HG03135 (cell line): ENCODE measurements at regions not wholly inside any gene's neighbourhood (a gene's known extent, or its start where the extent isn't known, plus 50 kb on each side); places are given as distances from the start of the nearest gene placed in this dataset.
"Not testable (repeated sequence)": the region's sequence is repeated elsewhere in the genome, so short reads cannot be mapped to it uniquely, and the experiment has no call there.

Source experiments
- ATAC-seq: cut with Tn5 transposase; IDR thresholded peaks from one replicate; pipeline ENCODE4 v1.9.1; 2021; ENCODE audit warnings: mild to moderate bottlenecking, moderate library complexity; ENCODE audit not compliant: unreplicated experiment

DNA sequence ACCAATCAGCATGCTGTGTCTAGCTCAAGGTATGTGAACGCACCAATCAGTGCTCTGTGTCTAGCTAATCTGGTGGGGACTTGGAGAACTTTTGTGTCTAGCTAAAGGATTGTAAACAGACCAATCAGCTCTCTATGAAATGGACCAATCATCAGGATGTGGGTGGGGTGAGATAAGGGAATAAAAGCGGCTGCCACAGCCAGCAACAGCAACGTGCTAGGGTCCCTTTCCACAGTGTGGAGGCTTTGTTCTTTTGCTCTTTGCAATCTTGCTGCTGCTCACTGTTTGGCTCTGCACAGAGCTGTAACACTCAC is 1353.9 kb upstream of the CDH18 start:
- ATAC-seq = not testable (repeated sequence)

DNA sequence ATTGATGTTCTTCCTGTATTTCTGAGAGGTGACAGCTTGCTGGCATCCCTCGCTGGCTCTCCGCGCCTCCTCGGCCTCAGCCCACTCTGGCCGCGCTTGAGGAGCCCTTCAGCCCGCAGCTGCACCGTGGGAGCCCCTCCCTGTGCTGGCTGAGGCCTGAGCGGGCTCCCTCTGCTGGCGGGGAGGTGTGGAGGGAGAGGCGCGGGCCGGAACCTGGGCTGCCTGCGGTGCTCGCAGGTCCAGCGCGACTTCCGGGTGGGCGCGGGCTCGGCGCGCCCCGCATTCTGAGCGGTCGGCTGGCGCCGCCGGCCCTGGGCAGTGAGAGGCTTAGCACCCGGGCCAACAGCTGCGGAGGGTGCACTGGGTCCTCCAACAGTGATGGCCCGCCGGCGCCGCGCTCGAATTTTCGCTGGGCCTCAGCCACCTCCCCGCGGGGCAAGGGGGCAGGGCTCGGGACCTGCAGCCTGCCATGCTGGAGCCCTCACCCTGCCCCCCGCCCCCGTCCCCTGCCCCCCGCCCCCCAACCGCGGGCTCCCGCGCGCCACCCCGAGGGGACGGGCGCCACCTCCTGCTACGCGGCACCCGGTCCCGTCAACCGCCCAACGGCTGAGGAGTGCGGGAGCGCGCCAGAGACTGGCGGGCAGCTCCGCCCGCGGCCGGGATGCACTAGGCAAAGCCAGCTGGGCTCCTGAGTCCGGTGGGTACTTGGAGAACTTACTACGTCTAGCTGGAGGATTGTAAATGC is 1353.4 kb upstream of the CDH18 start:
- ATAC-seq = not testable (repeated sequence)

DNA sequence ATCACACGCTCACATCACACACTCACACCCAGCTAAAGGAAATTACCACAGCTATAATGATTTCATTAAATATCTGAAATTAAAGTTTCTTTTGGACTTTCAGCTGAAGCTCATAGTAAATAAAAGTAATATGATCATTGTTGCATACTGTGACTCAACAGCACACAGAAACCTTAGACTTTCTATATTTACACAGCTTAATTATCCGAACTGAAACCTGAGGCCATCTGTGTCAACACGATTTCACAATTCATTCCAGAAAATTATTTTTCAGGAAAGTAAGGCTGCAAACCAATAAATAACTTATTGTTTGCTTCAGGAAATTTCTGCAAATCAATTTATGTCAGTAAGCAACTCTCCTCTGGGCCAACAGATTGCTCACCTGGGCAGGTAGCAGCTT is 1352.2 kb upstream of the CDH18 start:
- ATAC-seq = not testable (repeated sequence)

DNA sequence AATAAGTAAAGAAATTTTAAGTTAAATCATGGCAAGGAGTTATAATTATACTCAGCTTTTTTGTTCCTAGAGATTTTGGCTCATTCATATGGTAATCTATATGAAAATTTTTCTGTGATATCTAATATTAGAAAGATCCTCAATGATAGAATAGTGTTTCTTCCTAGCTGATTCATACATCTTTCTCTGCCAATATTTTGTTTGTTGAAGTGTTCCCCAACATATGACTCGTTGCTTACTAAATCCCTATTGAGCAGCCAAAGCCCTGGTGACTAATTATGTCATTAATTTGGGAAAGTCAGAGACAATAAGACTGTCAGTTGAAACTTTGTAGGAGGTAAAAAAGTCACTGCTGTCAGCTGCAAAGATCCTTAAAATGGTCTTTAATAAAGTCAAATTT is 1348.5 kb upstream of the CDH18 start:
- ATAC-seq = not testable (repeated sequence)

DNA sequence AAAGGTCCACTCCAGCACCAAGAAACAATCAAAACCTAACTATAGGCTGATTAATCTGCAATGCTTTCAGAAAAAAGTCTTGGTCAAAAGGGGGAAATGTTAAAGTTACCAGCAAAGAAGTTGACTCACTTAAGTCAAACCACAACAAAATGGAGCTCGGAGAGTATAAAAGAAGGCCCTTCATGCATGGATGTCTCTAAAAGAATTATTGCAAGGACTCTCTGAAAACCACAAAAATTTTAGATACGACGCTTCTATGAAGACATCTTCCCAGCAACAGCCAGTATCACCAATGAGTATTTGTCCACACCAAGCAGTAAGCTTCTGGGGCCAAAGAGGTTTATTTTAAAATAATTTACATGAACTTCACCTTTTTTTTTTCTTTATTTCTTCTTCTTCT is 1327.4 kb upstream of the CDH18 start:
- ATAC-seq = not testable (repeated sequence)

DNA sequence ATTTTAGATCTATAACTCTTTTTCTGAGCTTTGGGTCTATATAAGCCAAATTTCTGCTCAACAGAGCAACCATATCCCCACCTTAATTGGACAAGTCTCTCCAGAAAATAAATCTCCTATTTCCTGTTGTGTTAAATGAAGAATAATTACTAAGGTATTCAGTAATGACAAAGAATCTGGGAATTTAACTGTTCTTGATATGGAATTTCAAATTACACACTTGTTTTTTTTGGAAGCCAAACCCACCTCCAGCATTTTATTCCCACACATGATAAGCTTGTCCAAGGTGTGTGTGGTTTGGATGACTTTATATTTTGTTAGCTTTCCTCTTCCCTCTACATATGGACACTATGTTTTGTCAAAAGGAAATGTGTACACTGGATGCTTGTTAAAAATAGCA is 1313.2 kb upstream of the CDH18 start:
- not testable (repeated sequence) for ATAC-seq

DNA sequence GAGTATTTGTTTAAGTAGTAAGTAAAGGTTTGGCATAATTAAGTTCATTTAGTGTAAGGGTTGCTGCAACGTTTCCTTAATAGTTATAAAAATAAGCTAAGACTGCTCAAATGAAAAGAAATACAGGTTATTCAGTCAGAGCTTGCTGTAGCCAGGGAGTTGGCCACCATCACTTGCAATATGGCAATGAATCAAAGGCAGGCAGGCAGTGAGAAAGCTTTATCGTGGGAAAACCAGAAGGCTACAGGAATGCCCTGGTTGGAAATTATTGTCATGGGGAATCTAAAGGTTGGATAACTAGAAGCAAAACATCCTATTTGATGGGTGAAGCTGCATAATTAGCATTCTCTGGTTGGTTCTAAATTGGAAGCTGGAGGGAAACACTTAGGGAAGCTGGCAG is 1286.4 kb upstream of the CDH18 start:
- ATAC-seq = not testable (repeated sequence)

DNA sequence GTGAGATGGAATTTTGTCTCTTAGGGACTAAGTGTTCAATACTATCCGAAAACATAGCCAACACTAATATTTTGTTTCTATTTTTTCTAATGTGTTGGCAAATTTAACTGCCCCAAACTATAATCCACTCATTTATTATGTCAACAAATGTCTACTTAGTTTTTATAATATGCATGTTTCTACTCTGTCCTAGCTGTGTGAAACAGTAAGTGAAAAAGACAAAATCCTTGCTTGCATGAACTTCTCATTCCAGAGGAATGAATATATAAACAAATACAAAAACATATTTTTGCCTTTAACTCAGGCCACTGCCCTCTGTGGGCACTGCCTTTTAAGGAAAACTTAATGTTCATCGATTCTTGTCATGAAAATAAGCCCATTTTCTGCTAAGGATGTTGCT is 1275.4 kb upstream of the CDH18 start:
- ATAC-seq = no peak

DNA sequence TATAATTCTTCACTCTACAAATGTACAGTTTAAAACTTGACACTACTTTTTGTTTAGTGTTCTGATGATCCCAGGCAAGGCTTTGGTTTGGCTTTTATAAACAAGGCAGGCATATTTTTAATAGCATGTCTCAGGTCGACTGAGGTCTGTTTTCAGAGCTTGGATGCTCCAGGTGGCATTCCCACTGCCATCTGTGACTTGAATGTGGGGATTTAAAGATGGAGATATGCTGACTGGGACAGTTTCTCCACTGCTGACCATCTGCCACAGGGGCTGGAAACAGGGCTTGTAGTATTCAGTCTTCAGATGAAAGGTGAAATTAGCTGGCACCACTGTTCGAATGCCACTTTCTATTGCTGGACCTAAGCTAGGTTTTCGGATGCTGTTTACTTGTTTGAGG is 1266.2 kb upstream of the CDH18 start:
- ATAC-seq = no peak

DNA sequence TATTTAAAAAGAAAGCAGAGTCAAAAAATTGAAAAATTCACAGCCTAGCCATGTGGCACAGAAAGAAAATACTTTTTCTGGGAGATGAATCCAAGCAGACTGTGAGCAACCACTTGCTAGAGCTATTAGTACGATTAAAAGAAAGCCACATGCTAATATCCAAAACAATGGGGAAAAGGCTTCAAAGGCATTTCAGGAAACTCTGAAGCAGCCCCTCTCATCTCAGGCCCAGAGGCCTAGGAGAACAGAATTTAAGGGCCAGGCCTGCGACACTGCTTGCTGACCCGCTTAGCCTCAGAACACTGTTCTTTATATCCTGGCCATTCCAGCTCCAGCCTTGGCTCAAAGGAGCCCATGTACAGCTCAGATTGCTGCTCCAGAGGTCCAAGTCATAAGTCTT is 1257.0 kb upstream of the CDH18 start:
- ATAC-seq = no peak

DNA sequence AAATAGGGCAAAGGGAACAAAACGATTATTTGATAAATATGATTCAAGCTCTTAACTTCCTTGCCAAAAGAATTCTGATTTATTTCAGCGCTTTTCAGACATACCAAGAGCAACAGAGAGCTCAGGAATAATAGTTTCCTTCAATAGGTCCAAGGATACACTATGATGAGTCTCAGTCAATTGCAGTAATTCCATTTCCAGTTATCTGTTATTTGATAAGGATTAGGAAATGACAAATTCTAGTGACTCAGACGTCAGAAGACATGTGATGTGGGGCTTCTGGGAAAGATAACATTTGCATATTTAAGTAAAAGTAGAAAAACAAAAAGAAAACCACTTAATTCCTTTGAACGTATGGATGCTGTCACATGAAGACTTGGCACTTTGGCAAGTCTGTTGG is 1250.8 kb upstream of the CDH18 start:
- ATAC-seq = no peak

DNA sequence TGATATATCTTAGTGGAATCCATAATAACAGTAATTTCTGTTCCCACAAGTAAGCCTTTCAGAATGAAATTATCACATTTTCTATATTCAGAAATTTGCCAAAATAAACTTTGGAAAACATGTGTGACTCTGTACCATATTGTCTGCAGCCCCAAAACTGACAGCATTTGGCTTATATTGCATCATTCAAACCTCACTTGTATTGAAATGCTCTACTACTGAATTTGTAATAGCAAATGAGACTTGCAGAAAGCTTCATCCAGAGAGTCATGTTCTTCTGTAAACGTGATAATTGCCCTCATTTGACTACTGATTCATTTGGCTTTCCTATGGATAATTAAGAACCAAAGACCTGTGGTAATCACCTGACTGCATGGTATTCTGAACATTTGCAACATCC is 1249.5 kb upstream of the CDH18 start:
- ATAC-seq = no peak

DNA sequence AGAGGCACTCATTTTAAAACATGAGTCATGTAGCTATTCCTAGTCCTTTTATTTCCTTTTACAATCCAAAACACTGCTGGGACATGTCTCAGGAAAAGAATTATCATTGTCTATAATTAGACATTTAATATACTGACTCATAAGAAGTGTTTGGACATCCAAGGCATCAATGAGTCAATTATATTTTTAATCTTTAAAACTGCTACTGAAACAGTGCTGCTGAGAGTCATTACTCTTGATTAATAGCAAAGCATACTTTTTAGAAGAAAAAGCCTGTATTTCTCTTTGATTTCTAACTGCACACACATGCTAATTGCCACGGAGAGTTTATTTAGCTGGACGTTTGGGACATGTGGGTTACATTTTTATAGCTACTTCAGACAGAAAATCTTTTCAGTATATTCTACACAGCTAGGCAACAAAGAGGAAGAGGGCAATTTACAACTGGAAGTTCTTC is 1249.0 kb upstream of the CDH18 start:
- no peak for ATAC-seq

DNA sequence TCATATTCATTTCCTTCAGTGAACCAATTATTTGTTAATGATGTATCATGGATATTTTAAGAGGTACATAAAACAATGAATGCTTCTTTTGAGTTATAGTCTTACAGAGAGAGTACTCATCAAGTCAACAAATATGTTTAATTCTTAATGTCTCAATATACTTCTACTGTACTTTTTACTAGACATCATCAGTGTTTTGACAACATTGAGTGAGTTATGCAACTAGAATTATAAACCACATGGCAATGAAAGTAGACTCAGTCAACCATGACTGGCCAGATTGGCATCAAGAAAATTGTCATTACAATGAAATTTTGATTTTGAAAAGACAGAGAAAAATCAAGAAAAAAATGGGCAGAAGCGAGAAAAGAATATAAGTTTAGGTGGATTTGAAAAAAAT is 1248.1 kb upstream of the CDH18 start:
- ATAC-seq = no peak

DNA sequence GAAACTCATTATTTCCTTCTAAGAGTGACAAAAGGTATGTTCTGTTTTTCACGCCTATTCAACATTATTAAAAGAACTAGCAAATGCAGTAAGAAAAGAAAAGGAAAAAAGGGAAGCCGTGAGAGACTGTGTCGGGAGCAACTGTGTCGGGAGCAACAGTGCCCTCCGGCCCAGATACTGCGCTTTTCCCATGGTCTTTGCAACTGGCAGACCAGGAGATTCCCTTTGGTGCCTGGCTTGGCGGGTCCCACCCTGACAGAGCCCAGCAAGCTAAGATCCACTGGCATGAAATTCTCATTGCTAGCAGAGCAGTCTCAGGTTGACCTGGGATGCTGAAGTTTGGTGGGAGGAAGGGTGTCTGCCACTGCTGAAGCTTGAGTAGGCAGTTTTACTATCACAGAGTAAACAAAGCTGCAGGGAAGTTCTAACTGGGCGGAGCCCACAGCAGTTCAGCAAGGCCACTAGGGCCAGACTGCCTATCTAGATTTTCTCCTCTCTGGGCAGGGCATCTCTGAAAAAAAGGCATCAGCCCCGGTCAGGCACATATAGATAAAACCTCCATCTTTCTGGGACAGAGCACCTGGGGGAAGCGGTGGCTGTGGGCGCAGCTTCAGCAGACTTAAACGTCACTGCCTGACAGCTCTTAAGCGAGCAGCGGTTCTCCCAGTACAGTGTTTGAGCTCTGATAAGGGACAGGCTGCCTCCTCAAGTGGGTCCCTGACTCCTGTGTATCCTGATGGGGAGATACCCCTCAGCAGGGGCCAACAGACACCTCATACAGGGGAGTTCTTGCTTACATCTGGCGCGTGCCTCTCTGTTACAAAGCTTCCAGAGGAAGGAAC is 1237.4 kb upstream of the CDH18 start:
- ATAC-seq = no peak

DNA sequence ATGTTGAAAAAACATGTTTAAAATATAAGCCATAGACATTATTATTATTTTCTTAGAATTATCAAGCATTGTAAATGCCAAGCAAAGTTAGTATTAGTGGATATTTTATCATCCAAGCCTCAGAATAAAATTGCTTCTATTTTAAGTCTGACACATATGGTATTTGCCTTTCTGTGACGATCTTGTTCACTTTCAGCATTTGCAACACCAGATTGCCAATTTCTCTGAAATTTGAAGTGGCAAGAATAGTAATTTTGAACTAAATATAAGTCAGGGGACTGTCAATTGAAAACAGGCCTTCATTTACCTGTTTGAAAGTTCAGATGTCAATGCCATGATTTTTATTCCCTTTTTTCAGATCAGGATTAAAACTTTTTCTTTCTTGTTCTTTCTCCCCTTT is 1233.6 kb upstream of the CDH18 start:
- ATAC-seq = no peak

DNA sequence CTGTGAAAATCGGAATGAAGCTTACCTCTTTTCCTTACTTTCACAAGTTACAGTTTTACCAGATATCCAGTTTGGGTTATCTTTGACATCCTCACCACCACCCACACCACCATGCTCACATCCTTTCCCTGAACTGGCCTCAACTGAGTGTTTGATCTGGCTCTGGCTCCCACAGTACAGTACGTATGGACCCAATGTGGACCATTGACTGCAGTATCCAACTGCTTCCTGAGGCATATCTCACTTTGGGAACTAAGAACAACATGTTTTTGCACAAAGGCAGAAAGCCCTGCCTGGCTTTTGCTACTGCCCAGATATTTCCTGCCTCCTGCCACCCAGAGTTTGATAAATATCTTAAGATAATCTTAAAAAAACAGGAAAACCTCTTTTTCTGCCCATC is 1232.0 kb upstream of the CDH18 start:
- ATAC-seq = no peak

DNA sequence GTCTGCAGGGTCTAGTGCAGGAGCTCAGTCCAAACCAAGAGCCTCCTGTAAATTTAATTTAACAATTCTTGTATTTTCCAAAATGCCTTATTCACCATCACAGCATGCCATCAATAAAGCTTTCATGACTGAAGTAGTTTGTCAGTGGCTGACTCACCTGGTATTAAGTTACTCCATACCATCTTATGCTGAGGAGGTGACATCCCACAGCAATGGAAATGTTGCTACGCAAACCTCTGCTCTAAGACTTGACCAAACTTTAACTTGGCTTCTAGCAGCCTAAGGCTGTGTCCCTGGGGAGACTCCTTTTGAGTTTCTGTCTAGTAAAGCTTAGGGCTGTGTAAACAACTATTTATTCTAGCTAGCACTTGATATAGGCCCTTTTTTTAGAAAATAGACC is 1231.3 kb upstream of the CDH18 start:
- ATAC-seq = no peak

DNA sequence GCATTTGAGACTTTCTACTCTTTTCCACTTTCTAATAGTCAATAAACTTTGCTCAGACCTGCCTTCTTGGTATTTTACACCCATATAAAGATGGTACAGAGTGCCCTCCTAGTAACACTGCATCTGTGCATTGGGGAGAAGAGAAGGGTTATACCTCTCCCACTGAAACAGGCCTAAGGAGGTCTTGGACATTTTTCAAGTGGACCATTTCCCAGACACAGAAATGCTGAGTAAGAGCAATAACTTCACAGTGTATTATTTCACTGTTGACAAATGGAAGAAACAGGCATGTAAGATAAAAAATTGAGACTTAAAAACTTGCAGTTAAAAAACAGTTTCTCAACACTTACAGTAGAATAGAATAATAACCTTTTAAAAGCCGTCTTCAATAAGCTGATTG is 1224.0 kb upstream of the CDH18 start:
- no peak for ATAC-seq

DNA sequence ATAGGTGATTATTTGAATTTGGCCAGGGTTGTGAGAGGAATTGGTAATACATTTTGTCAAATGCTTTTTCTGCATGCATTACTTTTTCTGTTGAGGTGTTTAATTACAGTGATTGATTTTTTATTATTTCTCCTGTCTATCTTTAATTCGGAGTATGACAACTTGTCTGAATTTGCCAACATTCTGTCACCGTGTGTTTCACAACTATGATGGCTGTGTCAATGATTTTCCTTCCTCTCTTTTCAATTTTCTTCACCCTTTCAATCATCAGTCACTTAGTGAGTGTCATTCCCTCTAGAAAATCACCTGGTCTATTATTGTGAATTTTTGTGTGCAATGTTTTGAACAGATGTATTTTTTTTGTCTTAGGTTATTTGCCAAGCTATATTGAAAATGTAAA is 1221.4 kb upstream of the CDH18 start:
- ATAC-seq = no peak

DNA sequence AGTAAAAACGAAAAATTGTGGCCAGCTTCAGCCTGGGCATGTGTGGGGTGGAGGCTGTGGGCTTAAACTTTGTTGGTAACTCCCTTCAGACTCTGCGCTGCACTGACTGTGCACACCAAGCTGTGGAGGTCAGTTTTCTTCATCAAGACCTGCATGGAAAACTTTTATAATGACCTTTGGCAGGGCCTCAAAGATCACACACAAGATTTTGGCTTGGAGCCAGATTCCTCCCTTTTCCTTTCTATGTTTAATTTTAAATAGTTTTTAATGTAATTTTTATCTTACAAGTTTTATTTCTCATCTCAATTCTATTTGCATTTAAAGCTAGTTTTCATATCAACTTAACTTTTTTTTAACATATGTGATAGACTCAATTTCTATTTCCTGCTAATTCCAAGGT is 1211.1 kb upstream of the CDH18 start:
- no peak for ATAC-seq

DNA sequence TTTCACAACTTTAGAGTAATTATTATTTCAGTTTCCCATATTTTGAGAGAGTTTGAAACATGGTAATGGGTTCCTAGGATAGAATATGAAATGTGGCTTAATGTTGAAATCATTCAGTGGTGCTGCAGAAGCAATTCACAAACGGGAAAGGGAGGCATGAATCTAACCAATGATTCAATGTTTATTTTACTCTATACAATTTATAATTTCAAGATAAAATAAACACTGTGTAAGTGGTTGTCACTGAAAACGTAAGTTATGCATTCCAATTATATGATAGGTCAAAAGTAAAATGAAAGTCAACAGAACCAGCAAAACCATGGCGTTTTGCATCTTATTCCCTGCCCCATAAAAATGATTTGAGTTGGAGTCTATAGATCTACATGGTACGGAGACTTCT is 1207.1 kb upstream of the CDH18 start:
- no peak for ATAC-seq
